BLaER1 treated with 17β-estradiol and CSF1 and Interleukin-3, amounts not matched to agents 10 nM and 100 nM (cell line): ENCODE measurements at regions not wholly inside any gene's neighbourhood (a gene's known extent, or its start where the extent isn't known, plus 50 kb on each side); places are given as distances from the start of the nearest gene placed in this dataset.

Experiments used
- H3K27ac ChIP-seq, 11 experiments: shearing (Covaris generic); formaldehyde crosslinking; 2 replicates each; pipeline ENCODE4 v1.8.1; 2022
- H3K27me3 ChIP-seq, 11 experiments: shearing (Covaris generic); formaldehyde crosslinking; 2 replicates each; pipeline ENCODE4 v1.8.1; 2022
- H3K36me3 ChIP-seq, 11 experiments: shearing (Covaris generic); formaldehyde crosslinking; 2 replicates each; pipeline ENCODE4 v1.8.1; 2022
- H3K4me1 ChIP-seq, 10 experiments: shearing (Covaris generic); formaldehyde crosslinking; 2 replicates each; pipeline ENCODE4 v1.8.1; 2022
- H3K4me2 ChIP-seq, 11 experiments: shearing (Covaris generic); formaldehyde crosslinking; 2 replicates each; pipeline ENCODE4 v1.8.1; 2022
- H3K4me3 ChIP-seq, 10 experiments: shearing (Covaris generic); formaldehyde crosslinking; 2 replicates each; pipeline ENCODE4 v1.8.1; 2022
- H3K9ac ChIP-seq, 11 experiments: shearing (Covaris generic); formaldehyde crosslinking; 2 replicates each; pipeline ENCODE4 v1.8.1; 2022
- H3K9me3 ChIP-seq, 11 experiments: shearing (Covaris generic); formaldehyde crosslinking; replicated peaks in 1 of 11; 2 replicates each; pipeline ENCODE4 v1.8.1; 2022
- H4K20me1 ChIP-seq, 11 experiments: shearing (Covaris generic); formaldehyde crosslinking; 2 replicates each; pipeline ENCODE4 v1.8.1; 2022
- Cebpa-rat ChIP-seq, 11 experiments: shearing (Covaris generic); IDR thresholded peaks; 2 replicates each; pipeline ENCODE4 v1.8.1; 2022

DNA sequence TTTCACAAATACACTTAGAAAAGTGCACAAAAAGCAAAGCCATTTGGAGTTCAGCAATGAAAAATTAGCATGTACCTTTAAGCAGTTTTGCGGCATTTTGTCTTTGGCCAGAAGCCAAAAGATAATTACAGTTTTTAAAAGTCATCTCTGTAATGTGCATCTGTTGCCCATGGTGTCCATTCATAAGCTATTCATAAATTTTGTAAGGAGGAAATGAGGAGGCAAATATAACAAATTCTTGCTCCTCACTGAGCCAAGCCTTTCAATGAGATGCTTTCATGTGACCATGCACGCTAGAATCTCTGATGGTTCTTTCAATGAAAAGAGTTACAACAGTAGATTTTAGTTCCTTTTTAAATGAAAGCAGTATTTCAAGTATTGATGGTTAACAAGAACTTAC lies 247.1 kb upstream of the MON1B start:
- no peaks in the 10 kb centered on the region for H3K9me3 ChIP-seq
- no peak overlapping the region for H3K4me3 ChIP-seq
- no peaks in the 10 kb centered on the region for H4K20me1 ChIP-seq
- no peak overlapping the region for H3K9ac ChIP-seq
- H3K36me3 ChIP-seq: no peaks in the 10 kb centered on the region
- H3K27ac ChIP-seq: no peak overlapping the region
- H3K4me1 ChIP-seq: peaks cover 0 to 18% (median 5%) of the 10 kb centered on the region in 10 experiments; a peak in 12 of 20 replicates
- no peak overlapping the region for H3K4me2 ChIP-seq
- no peak for TF ChIP-seq Cebpa-rat (IDR thresholded peaks at IDR 0.05)
- H3K27me3 ChIP-seq: no peaks in the 10 kb centered on the region

DNA sequence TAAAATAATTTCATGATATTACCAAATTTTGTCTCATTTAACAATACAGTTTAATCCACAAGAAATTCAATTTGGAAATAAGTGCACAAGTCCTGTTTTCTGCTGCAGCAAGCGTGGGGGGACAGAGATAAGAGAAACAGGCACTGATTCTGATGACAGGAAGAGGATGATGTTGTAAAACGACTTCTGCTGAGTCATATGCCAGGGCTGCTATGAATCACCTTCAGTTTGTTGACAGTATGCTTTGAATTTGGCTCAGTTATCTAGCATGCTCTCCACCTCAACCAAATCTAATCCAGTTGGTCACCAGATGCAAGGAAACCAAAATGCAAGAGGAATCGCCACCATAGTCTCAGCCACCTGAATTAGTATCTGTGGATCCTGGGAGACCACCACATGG lies 244.1 kb upstream of the MON1B start:
- Histone ChIP-seq H3K27me3 (no peaks in the 10 kb centered on the region), H3K36me3 (no peaks in the 10 kb centered on the region), H4K20me1 (no peaks in the 10 kb centered on the region), H3K4me1 (peaks cover 0 to 18% (median 5%) of the 10 kb centered on the region in 10 experiments; a peak in 12 of 20 replicates), H3K27ac (peak overlapping the region in 7 of 11 experiments; percentile 7 to 61 (median 35); a peak in 9 of 22 replicates), H3K4me2 (peak overlapping the region in 6 of 11 experiments; percentile 19 to 60 (median 40); a peak in 11 of 22 replicates), H3K9ac (no peak overlapping the region), H3K9me3 (peaks cover 0 to 6% (median 0%) of the 10 kb centered on the region in 11 experiments; a peak in 1 of 22 replicates), H3K4me3 (no peak overlapping the region)
- no peak for TF ChIP-seq Cebpa-rat (IDR thresholded peaks at IDR 0.05)

DNA sequence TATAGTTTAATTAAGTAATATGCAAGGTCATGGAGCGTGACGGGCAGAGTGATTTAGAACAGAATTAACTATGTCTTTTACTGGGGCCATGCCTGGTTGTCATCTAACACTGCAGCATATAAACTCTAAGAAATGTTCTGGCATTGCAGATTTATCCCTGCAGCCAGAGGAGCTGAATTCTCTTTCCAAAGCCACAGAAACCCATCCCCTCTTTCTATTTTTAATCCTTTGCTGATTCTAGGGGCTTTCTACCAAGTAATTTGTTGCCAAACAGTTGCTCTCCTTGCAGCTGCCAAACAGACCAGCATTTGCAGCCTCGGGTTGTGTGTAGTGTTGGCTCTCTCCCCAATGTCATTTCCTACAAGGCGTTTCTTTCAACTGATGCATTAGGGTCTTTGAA lies 243.2 kb upstream of the MON1B start:
- no peak overlapping the region; a peak in 1 of 22 replicates for H3K27ac ChIP-seq
- H3K4me1 ChIP-seq: peaks cover 0 to 18% (median 5%) of the 10 kb centered on the region in 10 experiments; a peak in 12 of 20 replicates

DNA sequence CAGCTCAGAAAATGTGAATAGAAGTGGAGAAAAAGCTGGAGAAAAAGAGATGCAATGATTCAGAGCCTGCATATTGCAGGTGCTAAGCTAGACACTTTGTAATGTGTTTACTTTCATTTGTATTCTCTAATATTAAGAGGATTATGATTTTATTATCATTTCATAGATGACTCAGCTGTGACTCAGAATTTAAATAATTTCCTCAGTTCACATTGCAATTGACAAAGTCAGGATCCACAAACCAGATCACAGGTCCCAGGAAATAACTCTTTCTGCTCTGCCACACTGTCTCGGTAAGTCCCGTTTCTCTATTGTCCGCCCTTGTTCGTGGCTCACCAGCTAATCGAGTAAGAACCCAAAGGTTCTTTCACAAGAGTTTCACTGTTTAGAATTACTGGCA lies 235.4 kb upstream of the MON1B start:
- Histone ChIP-seq H3K9me3 (peaks cover 6 to 20% (median 11%) of the 10 kb centered on the region in 11 experiments; a peak in 15 of 22 replicates), H3K4me1 (no peaks in the 10 kb centered on the region), H3K27ac (no peak overlapping the region), H3K4me3 (no peak overlapping the region), H3K36me3 (no peaks in the 10 kb centered on the region), H3K27me3 (no peaks in the 10 kb centered on the region), H3K4me2 (no peak overlapping the region), H3K9ac (no peak overlapping the region), H4K20me1 (no peaks in the 10 kb centered on the region)
- TF ChIP-seq Cebpa-rat (IDR thresholded peaks at IDR 0.05): no peak

More for the DNA sequence above, 243.2 kb upstream of the MON1B start:
- H3K4me2 ChIP-seq: no peak overlapping the region
- no peaks in the 10 kb centered on the region for H3K36me3 ChIP-seq
- H3K27me3 ChIP-seq: no peaks in the 10 kb centered on the region
- TF ChIP-seq Cebpa-rat (IDR thresholded peaks at IDR 0.05): no peak
- H3K9me3 ChIP-seq: peaks cover 0 to 6% (median 0%) of the 10 kb centered on the region in 11 experiments; a peak in 1 of 22 replicates
- no peak overlapping the region for H3K9ac ChIP-seq
- H3K4me3 ChIP-seq: no peak overlapping the region
- no peaks in the 10 kb centered on the region for H4K20me1 ChIP-seq

DNA sequence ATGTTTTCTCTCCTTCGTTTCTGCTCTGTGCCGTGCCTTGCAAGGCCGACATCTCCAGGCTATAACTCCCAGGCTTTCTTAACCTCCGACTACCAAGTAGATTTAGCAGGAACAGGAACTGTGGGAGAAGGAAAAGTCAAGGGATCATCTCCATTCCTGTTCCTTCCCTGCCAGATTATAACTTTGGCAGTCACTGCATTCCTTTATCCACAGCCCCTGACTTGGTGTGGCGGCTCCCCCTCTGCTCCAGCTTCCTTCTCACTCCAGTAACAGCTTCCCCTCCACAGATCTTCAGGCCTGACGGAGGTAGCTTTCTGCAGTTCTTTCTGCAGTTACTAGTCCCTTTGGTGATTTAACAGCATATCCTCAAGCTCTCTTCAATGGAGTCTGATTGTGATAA lies 234.6 kb upstream of the MON1B start:
- no peak for TF ChIP-seq Cebpa-rat (IDR thresholded peaks at IDR 0.05)
- no peak overlapping the region for H3K4me3 ChIP-seq
- no peak overlapping the region for H3K27ac ChIP-seq
- no peaks in the 10 kb centered on the region for H3K36me3 ChIP-seq
- peaks cover 6 to 15% (median 11%) of the 10 kb centered on the region in 11 experiments; a peak in 15 of 22 replicates for H3K9me3 ChIP-seq
- H3K9ac ChIP-seq: no peak overlapping the region
- H4K20me1 ChIP-seq: no peaks in the 10 kb centered on the region
- H3K27me3 ChIP-seq: no peaks in the 10 kb centered on the region
- H3K4me1 ChIP-seq: no peaks in the 10 kb centered on the region
- H3K4me2 ChIP-seq: no peak overlapping the region

DNA sequence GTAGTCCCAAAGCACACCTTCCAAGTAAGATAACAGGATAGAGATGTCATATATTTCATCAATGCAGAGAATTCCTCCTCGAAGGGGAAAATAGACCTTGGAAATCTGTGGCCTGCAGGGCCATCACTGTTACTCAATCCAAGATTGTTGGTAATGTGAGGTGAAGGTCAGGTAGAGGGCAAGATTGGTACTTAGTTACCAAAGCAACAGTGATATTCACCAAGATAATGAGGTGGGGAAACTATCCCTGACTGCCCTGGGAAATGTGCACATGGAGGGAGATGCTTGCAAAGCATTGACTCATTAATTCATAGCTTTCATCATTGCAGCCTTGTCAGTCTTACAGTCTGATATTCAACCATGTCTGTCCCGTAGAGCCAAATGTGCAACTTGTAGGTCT lies 234.1 kb upstream of the MON1B start:
- peaks cover 6 to 15% (median 11%) of the 10 kb centered on the region in 11 experiments; a peak in 15 of 22 replicates for H3K9me3 ChIP-seq
- no peak overlapping the region for H3K27ac ChIP-seq
- H3K36me3 ChIP-seq: no peaks in the 10 kb centered on the region
- H3K27me3 ChIP-seq: no peaks in the 10 kb centered on the region
- H3K9ac ChIP-seq: no peak overlapping the region
- no peak for TF ChIP-seq Cebpa-rat (IDR thresholded peaks at IDR 0.05)
- no peaks in the 10 kb centered on the region for H3K4me1 ChIP-seq
- H3K4me2 ChIP-seq: no peak overlapping the region
- no peak overlapping the region for H3K4me3 ChIP-seq
- H4K20me1 ChIP-seq: no peaks in the 10 kb centered on the region

DNA sequence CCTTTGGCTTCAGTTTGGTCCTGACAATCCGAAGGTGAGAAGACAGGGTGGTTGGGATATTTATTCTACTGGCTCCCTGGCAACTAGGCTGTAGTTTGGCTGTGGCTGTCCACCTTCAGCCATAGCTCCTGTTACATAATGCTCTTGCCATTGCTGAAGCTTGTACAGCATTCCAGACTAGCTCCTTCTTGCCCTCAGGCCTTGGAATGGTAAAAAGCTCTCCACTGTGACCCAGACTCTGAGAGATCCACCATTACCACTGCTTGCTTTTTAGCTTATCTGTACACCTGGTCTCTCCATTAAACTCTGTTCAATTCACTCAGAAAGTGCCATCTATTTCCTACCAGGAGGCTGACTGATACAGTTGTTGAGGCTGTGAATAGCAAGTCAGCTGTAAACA lies 231.8 kb upstream of the MON1B start:
- H3K4me2 ChIP-seq: no peak overlapping the region
- H3K9ac ChIP-seq: no peak overlapping the region
- H3K9me3 ChIP-seq: peaks cover 6 to 15% (median 11%) of the 10 kb centered on the region in 11 experiments; a peak in 15 of 22 replicates
- TF ChIP-seq Cebpa-rat (IDR thresholded peaks at IDR 0.05): no peak
- no peak overlapping the region for H3K4me3 ChIP-seq
- H3K36me3 ChIP-seq: no peaks in the 10 kb centered on the region
- H3K27ac ChIP-seq: no peak overlapping the region
- no peaks in the 10 kb centered on the region for H4K20me1 ChIP-seq
- no peaks in the 10 kb centered on the region for H3K4me1 ChIP-seq
- H3K27me3 ChIP-seq: no peaks in the 10 kb centered on the region

DNA sequence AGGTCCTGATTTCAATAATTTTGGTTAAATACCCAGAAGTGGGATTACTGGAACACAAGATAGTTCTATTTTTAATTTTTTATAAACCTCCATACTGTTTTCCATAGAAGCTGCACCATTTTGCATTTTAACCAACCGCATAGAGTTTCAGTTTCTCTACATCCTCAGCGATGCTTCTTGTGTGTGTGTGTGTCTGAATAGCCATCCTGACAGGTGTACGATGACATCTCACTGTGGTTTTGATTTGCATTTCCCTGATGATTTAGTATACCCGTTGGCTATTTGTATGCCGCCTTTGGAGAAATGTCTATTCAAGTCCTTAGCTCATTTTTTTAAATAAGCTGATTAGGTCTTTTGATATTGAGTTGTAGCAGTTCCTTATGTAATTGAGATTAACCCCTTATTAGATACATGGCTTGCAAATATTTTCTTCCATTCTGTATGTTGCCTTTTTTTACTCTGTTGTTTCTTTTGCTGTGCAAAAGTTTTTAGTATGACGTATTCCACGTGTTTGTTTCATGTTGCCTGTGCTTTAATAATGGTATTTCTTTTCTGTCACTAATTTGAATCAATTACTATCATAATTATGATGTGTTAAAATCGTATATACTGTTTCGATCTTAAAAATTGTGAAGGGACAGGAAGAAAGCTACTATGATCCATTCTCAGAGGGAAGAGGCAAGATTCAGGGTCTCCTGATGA lies 227.2 kb upstream of the MON1B start:
- Histone ChIP-seq H3K9ac (no peak overlapping the region), H3K27me3 (no peaks in the 10 kb centered on the region), H4K20me1 (no peaks in the 10 kb centered on the region), H3K9me3 (peaks cover 0 to 2% (median 0%) of the 10 kb centered on the region in 11 experiments; a peak in 1 of 22 replicates), H3K4me2 (no peak overlapping the region), H3K36me3 (no peaks in the 10 kb centered on the region), H3K27ac (no peak overlapping the region), H3K4me3 (no peak overlapping the region), H3K4me1 (no peaks in the 10 kb centered on the region)
- TF ChIP-seq Cebpa-rat (IDR thresholded peaks at IDR 0.05): no peak

DNA sequence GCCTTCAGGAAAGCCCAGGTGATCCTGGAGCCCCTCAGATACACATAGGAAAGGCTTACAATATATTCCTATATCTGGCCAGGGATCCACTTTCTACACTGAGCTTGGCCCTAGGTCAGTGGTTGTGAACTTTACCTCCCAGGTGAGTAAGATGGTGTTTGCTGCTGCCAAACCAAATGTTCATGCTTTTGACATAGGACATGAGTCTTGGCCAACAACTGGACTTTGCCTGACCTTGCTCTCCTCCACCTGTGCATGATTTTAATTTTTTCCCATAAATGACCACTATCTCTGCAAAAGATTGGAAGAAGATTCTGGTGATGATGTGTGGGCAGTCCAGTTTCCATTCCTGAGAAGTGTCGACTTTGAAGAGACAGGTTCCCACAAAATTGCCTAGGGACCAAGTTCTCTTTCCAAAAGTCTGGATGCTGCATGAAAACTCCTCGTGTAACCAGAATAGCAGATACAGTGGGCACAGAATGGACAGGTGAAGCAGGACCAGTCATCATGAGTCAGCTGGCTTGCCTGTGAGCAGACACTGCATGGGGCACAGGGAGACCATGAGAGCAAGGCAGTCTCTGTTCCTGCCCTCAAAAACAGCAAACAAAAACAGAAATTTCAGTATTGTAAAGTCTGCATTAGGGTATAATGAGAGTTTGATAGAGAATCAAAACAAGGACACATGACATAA lies 226.4 kb upstream of the MON1B start:
- no peak for TF ChIP-seq Cebpa-rat (IDR thresholded peaks at IDR 0.05)
- Histone ChIP-seq H3K27me3 (no peaks in the 10 kb centered on the region), H3K9ac (no peak overlapping the region), H3K4me1 (no peaks in the 10 kb centered on the region), H3K27ac (no peak overlapping the region), H4K20me1 (no peaks in the 10 kb centered on the region), H3K36me3 (no peaks in the 10 kb centered on the region), H3K9me3 (no peaks in the 10 kb centered on the region), H3K4me2 (no peak overlapping the region), H3K4me3 (no peak overlapping the region)
